NCI-H774 (cell line): ENCODE measurements at regions not wholly inside any gene's neighbourhood (a gene's known extent, or its start where the extent isn't known, plus 50 kb on each side); places are given as distances from the start of the nearest gene placed in this dataset.
"Not testable (repeated sequence)": the region's sequence is repeated elsewhere in the genome, so short reads cannot be mapped to it uniquely, and the experiment has no call there.

Experiments used
- DNase-seq: peaks from one replicate; lab custom pipeline; 2025; lab: John Stamatoyannopoulos, UW

- no peak for DNase-seq
Measured at GRCh38 chr6:149127212-149127611, 190.3 kb upstream of the TAB2 start.

GRCh38 chr6:149128489-149129145 lies 188.9 kb upstream of the TAB2 start:
- no peak for DNase-seq

GRCh38 chr6:149129371-149130077 lies 188.0 kb upstream of the TAB2 start:
- DNase-seq: no peak

GRCh38 chr6:149130090-149130489 lies 187.4 kb upstream of the TAB2 start:
- DNase-seq: no peak

- DNase-seq: no peak
Measured at GRCh38 chr6:149130508-149130907, 187.0 kb upstream of the TAB2 start.

GRCh38 chr6:149131891-149132290 lies 185.6 kb upstream of the TAB2 start:
- no peak for DNase-seq

- no peak for DNase-seq
Measured at GRCh38 chr6:149132336-149132735, 185.2 kb upstream of the TAB2 start.

- no peak for DNase-seq
Measured at GRCh38 chr6:149134511-149134933, 183.0 kb upstream of the TAB2 start.

GRCh38 chr6:149135809-149136208 lies 181.7 kb upstream of the TAB2 start:
- DNase-seq: no peak

GRCh38 chr6:149136273-149136912 lies 181.1 kb upstream of the TAB2 start:
- DNase-seq: no peak

- DNase-seq: no peak
Measured at GRCh38 chr6:149136913-149137286, 180.6 kb upstream of the TAB2 start.

GRCh38 chr6:149137594-149137993 lies 179.9 kb upstream of the TAB2 start:
- no peak for DNase-seq

GRCh38 chr6:149138089-149138488 lies 179.4 kb upstream of the TAB2 start:
- no peak for DNase-seq

- no peak for DNase-seq
Measured at GRCh38 chr6:149138699-149139294, 178.7 kb upstream of the TAB2 start.

GRCh38 chr6:149139782-149140136 lies 177.8 kb upstream of the TAB2 start:
- no peak for DNase-seq

- DNase-seq: no peak
Measured at GRCh38 chr6:149140137-149140909, 177.2 kb upstream of the TAB2 start.

GRCh38 chr6:149140910-149141290 lies 176.6 kb upstream of the TAB2 start:
- no peak for DNase-seq

- DNase-seq: no peak
Measured at GRCh38 chr6:149142924-149143429, 174.5 kb upstream of the TAB2 start.

GRCh38 chr6:149145800-149146199 lies 171.7 kb upstream of the TAB2 start:
- DNase-seq: not testable (repeated sequence)

- DNase-seq: no peak
Measured at GRCh38 chr6:149147195-149147594, 170.3 kb upstream of the TAB2 start.

- DNase-seq: no peak
Measured at GRCh38 chr6:149147938-149148718, 169.4 kb upstream of the TAB2 start.
